HepG2 (cell line): ENCODE measurements at regions not wholly inside any gene's neighbourhood (a gene's known extent, or its start where the extent isn't known, plus 50 kb on each side); places are given as distances from the start of the nearest gene placed in this dataset.

Experiments
- ATAC-seq: fragments of 200-7000 bp; cut with Tn5 transposase; 3 replicates; pipeline ENCODE4 v1.9.1; 2020; ENCODE audit warnings: mild to moderate bottlenecking, moderate library complexity
- BruUV-seq: library from RNA; stranded (reverse); fragments of 400-500 nt; replicated peaks from 2 replicates; lab custom pipeline; 2021; lab: Mats Ljungman, UMichigan
- CTCF ChIA-PET: fragments of 300-600 bp; formaldehyde crosslinking; extraction: SDS; loops from one replicate; lab custom pipeline; 2021; ENCODE audit warnings: low total read pairs, inconsistent platforms, low intra/inter-chr PET ratio; lab: Yijun Ruan, JAX
- POLR2A ChIA-PET: fragments of 350-600 bp; sonication (Branson Sonifier 250); formaldehyde crosslinking; loops from one replicate; lab custom pipeline; 2020; ENCODE audit warnings: antibody characterized with exemption, inconsistent platforms; lab: Yijun Ruan, JAX
- DNase-seq: peaks from one replicate; pipeline ENCODE4 v3.0.0-alpha.2; 2015; ENCODE audit warnings: low spot score
- FAIRE-seq: peaks from 3 replicates; lab custom pipeline; 2011; peaks lifted over from hg19 to GRCh38; lab: Jason Lieb, UNC
- H2AFZ ChIP-seq: one replicate; pipeline ENCODE4 v1.6.1; 2011; ENCODE audit warnings: low read length, inconsistent platforms
- H3K27ac ChIP-seq: fragments of 300-600 bp; 3 replicates; pipeline ENCODE4 v1.8.0; 2011; ENCODE audit warnings: mixed run types, mild to moderate bottlenecking, mixed read lengths, low read length, inconsistent platforms; ENCODE audit not compliant: insufficient read depth; ENCODE audit errors: extremely low read length
- H3K27me3 ChIP-seq, 2 experiments: fragments of 200-600 bp in 1 of 2; 2 replicates in 1 of 2; 3 replicates in 1 of 2; pipeline versions ENCODE4 v1.6.0 to v1.8.0; 2011; ENCODE audit warnings: low read length in 2 of 2, mild to moderate bottlenecking in 2 of 2, moderate library complexity in 2 of 2, inconsistent platforms in 1 of 2; ENCODE audit not compliant: insufficient read depth in 2 of 2, control insufficient read depth in 1 of 2
- H3K36me3 ChIP-seq, 2 experiments: fragments of 200-600 bp in 1 of 2; replicated peaks in 1 of 2; 2 replicates in 1 of 2; 3 replicates in 1 of 2; pipeline versions ENCODE4 v1.5.1 to v1.8.0; 2011; ENCODE audit warnings: low read length in 2 of 2, inconsistent platforms in 1 of 2; ENCODE audit not compliant: insufficient read depth in 2 of 2, control insufficient read depth in 1 of 2
- H3K4me1 ChIP-seq: 2 replicates; pipeline ENCODE4 v1.5.1; 2012; ENCODE audit warnings: low read length, inconsistent platforms; ENCODE audit not compliant: insufficient read depth
- H3K4me2 ChIP-seq: 2 replicates; pipeline ENCODE4 v1.6.0; 2011; ENCODE audit warnings: low read depth, low read length, inconsistent platforms
- H3K4me3 ChIP-seq, 3 experiments: fragments of 200-600 bp in 1 of 3; sonication (generic), shearing (Covaris generic) in 1 of 3; replicated peaks in 1 of 3; 2 replicates each; pipeline ENCODE4 v1.5.1; 2011 to 2016; ENCODE audit warnings: low read length in 3 of 3, inconsistent platforms in 2 of 3, low read depth in 2 of 3, mild to moderate bottlenecking in 2 of 3, control low read depth in 1 of 3, mixed read lengths in 1 of 3; ENCODE audit not compliant: insufficient read depth in 1 of 3
- H3K79me2 ChIP-seq: one replicate; pipeline ENCODE4 v1.6.1; 2011; ENCODE audit warnings: low read length, inconsistent platforms; ENCODE audit not compliant: insufficient read depth
- H3K9ac ChIP-seq: 2 replicates; pipeline ENCODE4 v1.6.0; 2011; ENCODE audit warnings: mild to moderate bottlenecking, low read depth, low read length, inconsistent platforms; ENCODE audit not compliant: insufficient read depth
- H3K9me3 ChIP-seq: 2 replicates; pipeline ENCODE4 v1.5.1; 2012; ENCODE audit warnings: mild to moderate bottlenecking, low read length
- H4K20me1 ChIP-seq: 2 replicates; pipeline ENCODE4 v1.6.0; 2011; ENCODE audit warnings: inconsistent platforms, mild to moderate bottlenecking, low read length, moderate library complexity; ENCODE audit not compliant: insufficient read depth
- ATF3 ChIP-seq: sonication (generic); formaldehyde crosslinking; IDR thresholded peaks from 2 replicates; pipeline ENCODE4 v1.4.0; 2020; ENCODE audit warnings: missing genetic modification reagents
- E2F5 ChIP-seq: sonication (generic); formaldehyde crosslinking; conservative IDR thresholded peaks from 2 replicates; pipeline ENCODE4 v1.4.0; 2020; ENCODE audit warnings: missing genetic modification reagents
- FOXC1 ChIP-seq: sonication (generic); formaldehyde crosslinking; IDR thresholded peaks from 2 replicates; pipeline ENCODE4 v1.8.0; 2022; ENCODE audit warnings: mild to moderate bottlenecking, missing genetic modification reagents, borderline replicate concordance
- JDP2 ChIP-seq: sonication (generic); formaldehyde crosslinking; IDR thresholded peaks from 2 replicates; pipeline ENCODE4 v1.8.1; 2022; ENCODE audit warnings: missing genetic modification reagents, borderline replicate concordance
- RFXANK ChIP-seq: IDR thresholded peaks from 2 replicates; pipeline ENCODE4 v1.6.1; 2016
- SMYD3 ChIP-seq: sonication (generic); formaldehyde crosslinking; IDR thresholded peaks from 2 replicates; pipeline ENCODE4 v1.8.1; 2023; ENCODE audit warnings: mild to moderate bottlenecking, missing genetic modification reagents
- ZMYM4 ChIP-seq: sonication (generic); formaldehyde crosslinking; IDR thresholded peaks from 2 replicates; pipeline ENCODE4 v1.8.1; 2023; ENCODE audit warnings: mild to moderate bottlenecking, missing genetic modification reagents
- ZNF350 ChIP-seq: sonication (generic); formaldehyde crosslinking; IDR thresholded peaks from 2 replicates; pipeline ENCODE4 v1.4.0; 2020; ENCODE audit warnings: mild to moderate bottlenecking, low read depth, missing genetic modification reagents, borderline replicate concordance
- ZNF776 ChIP-seq: sonication (generic); formaldehyde crosslinking; IDR thresholded peaks from 2 replicates; pipeline ENCODE4 v1.4.0; 2020; ENCODE audit warnings: mild to moderate bottlenecking, missing genetic modification reagents
- WGBS: methylation state at CpG from one replicate; pipeline ENCODE4 v1.1.6; 2017; ENCODE audit warnings: low lambda C conversion rate; 5-methylcytosine and 5-hydroxymethylcytosine counted together
- in situ Hi-C: cut with HindIII; loops from 2 replicates; pipeline ENCODE4 v1.10.0; 2017; ENCODE audit warnings: low pct_unique_long_range_greater_than_20kb; ENCODE audit not compliant: extremely low pct_ligation_motif_present
- intact Hi-C: fragments of 100-400 bp; cut with micrococcal nuclease; formaldehyde crosslinking; loops from one replicate; pipeline ENCODE4 v1.10.0; 2022; ENCODE audit not compliant: unreplicated experiment
- TF ChIP-seq, protein P1 (sequence below): sonication (generic); formaldehyde crosslinking; conservative IDR thresholded peaks from 2 replicates; pipeline ENCODE4 v1.8.1; 2023; ENCODE audit warnings: missing genetic modification reagents
- TF ChIP-seq, protein P2 (sequence below): sonication (generic); formaldehyde crosslinking; IDR thresholded peaks from 2 replicates; pipeline ENCODE4 v1.9.0; 2022; ENCODE audit warnings: missing genetic modification reagents, mild to moderate bottlenecking, borderline replicate concordance
- TF ChIP-seq, protein P3 (sequence below): sonication (generic); formaldehyde crosslinking; IDR thresholded peaks from 2 replicates; pipeline ENCODE4 v1.4.0; 2020; ENCODE audit warnings: missing genetic modification reagents, borderline replicate concordance

DNA sequence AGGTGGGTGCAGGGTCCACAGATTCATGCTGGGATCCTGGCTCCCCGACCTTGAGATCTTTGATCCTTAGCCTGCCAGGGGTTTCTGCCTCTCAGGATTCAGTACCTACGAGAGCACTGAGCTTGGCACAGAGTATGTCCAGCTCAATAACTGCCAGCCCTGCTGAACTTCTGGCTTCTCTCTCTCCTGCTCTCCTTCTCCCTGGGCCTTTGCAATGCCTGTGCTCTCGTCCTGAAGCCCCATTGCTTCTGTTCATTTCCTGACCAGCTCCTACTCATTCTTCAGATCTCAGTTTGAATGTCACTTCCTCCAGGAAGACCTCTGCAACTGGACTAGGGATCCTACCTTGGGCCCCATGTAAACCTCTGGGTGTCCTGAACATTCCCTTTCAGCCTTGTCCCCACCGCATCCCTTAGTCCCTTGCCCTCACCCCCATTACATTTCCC is 113.8 kb upstream of the HAAO start:
- TF ChIP-seq ATF3 (CRISPR knock-in tag) (no peak), JDP2 (CRISPR knock-in tag) (no peak), RFXANK (CRISPR knock-in tag) (no peak), ZNF350 (CRISPR knock-in tag) (no peak), ZNF776 (CRISPR knock-in tag) (no peak), SMYD3 (CRISPR knock-in tag) (no peak), ZMYM4 (peak; percentile 22; the same call in 1 of the 2 replicates), E2F5 (CRISPR knock-in tag) (no peak), FOXC1 (CRISPR knock-in tag) (no peak)
- TF ChIP-seq, protein P1, sequence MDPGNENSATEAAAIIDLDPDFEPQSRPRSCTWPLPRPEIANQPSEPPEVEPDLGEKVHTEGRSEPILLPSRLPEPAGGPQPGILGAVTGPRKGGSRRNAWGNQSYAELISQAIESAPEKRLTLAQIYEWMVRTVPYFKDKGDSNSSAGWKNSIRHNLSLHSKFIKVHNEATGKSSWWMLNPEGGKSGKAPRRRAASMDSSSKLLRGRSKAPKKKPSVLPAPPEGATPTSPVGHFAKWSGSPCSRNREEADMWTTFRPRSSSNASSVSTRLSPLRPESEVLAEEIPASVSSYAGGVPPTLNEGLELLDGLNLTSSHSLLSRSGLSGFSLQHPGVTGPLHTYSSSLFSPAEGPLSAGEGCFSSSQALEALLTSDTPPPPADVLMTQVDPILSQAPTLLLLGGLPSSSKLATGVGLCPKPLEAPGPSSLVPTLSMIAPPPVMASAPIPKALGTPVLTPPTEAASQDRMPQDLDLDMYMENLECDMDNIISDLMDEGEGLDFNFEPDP = 0 out of 2 replicates have a peak, but pooled peaks have one; percentile 64
- TF ChIP-seq, protein P2, sequence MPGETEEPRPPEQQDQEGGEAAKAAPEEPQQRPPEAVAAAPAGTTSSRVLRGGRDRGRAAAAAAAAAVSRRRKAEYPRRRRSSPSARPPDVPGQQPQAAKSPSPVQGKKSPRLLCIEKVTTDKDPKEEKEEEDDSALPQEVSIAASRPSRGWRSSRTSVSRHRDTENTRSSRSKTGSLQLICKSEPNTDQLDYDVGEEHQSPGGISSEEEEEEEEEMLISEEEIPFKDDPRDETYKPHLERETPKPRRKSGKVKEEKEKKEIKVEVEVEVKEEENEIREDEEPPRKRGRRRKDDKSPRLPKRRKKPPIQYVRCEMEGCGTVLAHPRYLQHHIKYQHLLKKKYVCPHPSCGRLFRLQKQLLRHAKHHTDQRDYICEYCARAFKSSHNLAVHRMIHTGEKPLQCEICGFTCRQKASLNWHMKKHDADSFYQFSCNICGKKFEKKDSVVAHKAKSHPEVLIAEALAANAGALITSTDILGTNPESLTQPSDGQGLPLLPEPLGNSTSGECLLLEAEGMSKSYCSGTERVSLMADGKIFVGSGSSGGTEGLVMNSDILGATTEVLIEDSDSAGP (CRISPR knock-in tag) = peak; percentile 35; the same call in 1 of the 2 replicates
- TF ChIP-seq, protein P3, sequence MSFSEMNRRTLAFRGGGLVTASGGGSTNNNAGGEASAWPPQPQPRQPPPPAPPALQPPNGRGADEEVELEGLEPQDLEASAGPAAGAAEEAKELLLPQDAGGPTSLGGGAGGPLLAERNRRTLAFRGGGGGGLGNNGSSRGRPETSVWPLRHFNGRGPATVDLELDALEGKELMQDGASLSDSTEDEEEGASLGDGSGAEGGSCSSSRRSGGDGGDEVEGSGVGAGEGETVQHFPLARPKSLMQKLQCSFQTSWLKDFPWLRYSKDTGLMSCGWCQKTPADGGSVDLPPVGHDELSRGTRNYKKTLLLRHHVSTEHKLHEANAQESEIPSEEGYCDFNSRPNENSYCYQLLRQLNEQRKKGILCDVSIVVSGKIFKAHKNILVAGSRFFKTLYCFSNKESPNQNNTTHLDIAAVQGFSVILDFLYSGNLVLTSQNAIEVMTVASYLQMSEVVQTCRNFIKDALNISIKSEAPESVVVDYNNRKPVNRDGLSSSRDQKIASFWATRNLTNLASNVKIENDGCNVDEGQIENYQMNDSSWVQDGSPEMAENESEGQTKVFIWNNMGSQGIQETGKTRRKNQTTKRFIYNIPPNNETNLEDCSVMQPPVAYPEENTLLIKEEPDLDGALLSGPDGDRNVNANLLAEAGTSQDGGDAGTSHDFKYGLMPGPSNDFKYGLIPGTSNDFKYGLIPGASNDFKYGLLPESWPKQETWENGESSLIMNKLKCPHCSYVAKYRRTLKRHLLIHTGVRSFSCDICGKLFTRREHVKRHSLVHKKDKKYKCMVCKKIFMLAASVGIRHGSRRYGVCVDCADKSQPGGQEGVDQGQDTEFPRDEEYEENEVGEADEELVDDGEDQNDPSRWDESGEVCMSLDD = 0 out of 2 replicates have a peak, but pooled peaks have one; percentile 47
- ChIA-PET POLR2A (interaction anchor here (1.0 to 2.6 kb wide), 4 partner anchors 21 to 96 kb away, joined by 3 to 15 read pairs (median 4); no protein-coding TSS in a partner anchor), CTCF (no interaction called here)
- peak; percentile 45 for ATAC-seq
- Histone ChIP-seq H3K36me3 (no peaks in the 10 kb centered on the region), H3K27ac (no peak overlapping the region), H3K4me3 (peak overlapping the region; percentile 49 to 62 (median 51)), H3K9ac (peak overlapping the region; percentile 23), H3K79me2 (no peaks in the 10 kb centered on the region), H3K4me2 (peak overlapping the region; percentile 93), H3K27me3 (peaks cover 9 to 69% of the 10 kb centered on the region in 2 experiments; a peak in 4 of 5 replicates), H3K9me3 (no peaks in the 10 kb centered on the region), H2AFZ (peak overlapping the region; percentile 57), H4K20me1 (no peaks in the 10 kb centered on the region), H3K4me1 (peaks cover 41% of the 10 kb centered on the region)
- no peak for DNase-seq
- WGBS = 2% methylated on average over 3 of the region's 4 CpGs
- BruUV-seq = no TSS peak
- in situ Hi-C loops = no loop called here
- no peak for FAIRE-seq
- intact Hi-C loops = loop anchor here (1.0 to 5.0 kb wide), 3 partner anchors 17 to 79 kb away; no protein-coding TSS in a partner anchor
